ENCODE measurements at regions not wholly inside any gene's neighbourhood (a gene's known extent, or its start where the extent isn't known, plus 50 kb on each side); places are given as distances from the start of the nearest gene placed in this dataset.

- no peaks in the 10 kb centered on the region for H3K27me3 ChIP-seq
- H3K4me1 ChIP-seq, result no peaks in the 10 kb centered on the region
- H3K36me3 ChIP-seq, result no peaks in the 10 kb centered on the region
- DNase-seq (ENCODE audit: low spot score in 2 of 2), result no peak
- intact Hi-C loops (cut with DNase I), result no loop called here
- no peaks in the 10 kb centered on the region for H3K9me3 ChIP-seq
- TF ChIP-seq CTCF (IDR thresholded peaks at IDR 0.05), result no peak
- H3K27ac ChIP-seq, result no peak overlapping the region
- H3K4me3 ChIP-seq, result no peak overlapping the region
Measured at GRCh38 chr13:108527844-108528243, 101.6 kb upstream of the MYO16 start.

GRCh38 chr13:108528303-108528702 is 101.1 kb upstream of the MYO16 start:
- no peak for TF ChIP-seq CTCF (IDR thresholded peaks at IDR 0.05)
- no peak for DNase-seq (ENCODE audit: low spot score in 2 of 2)

GRCh38 chr13:108533842-108534241 is 95.6 kb upstream of the MYO16 start:
- H3K27ac ChIP-seq, result no peak overlapping the region
- H3K4me3 ChIP-seq, result no peak overlapping the region
- H3K27me3 ChIP-seq, result no peaks in the 10 kb centered on the region
- DNase-seq (ENCODE audit: low spot score in 2 of 2), result no peak
- no peaks in the 10 kb centered on the region for H3K36me3 ChIP-seq
- no peak for TF ChIP-seq CTCF (IDR thresholded peaks at IDR 0.05)
- intact Hi-C loops (cut with DNase I), result no loop called here
- H3K4me1 ChIP-seq, result no peaks in the 10 kb centered on the region
- no peaks in the 10 kb centered on the region for H3K9me3 ChIP-seq

More at GRCh38 chr13:108528303-108528702, 101.1 kb upstream of the MYO16 start:
- intact Hi-C loops (cut with DNase I), result no loop called here
- Histone ChIP-seq H3K27me3 (no peaks in the 10 kb centered on the region), H3K9me3 (no peaks in the 10 kb centered on the region), H3K36me3 (no peaks in the 10 kb centered on the region), H3K4me1 (no peaks in the 10 kb centered on the region), H3K4me3 (no peak overlapping the region), H3K27ac (no peak overlapping the region)

- Histone ChIP-seq H3K27me3 (no peaks in the 10 kb centered on the region), H3K4me1 (no peaks in the 10 kb centered on the region), H3K9me3 (no peaks in the 10 kb centered on the region), H3K27ac (no peak overlapping the region), H3K4me3 (no peak overlapping the region), H3K36me3 (no peaks in the 10 kb centered on the region)
- intact Hi-C loops (cut with DNase I), result no loop called here
- DNase-seq (ENCODE audit: low spot score in 2 of 2), result no peak
- TF ChIP-seq CTCF (IDR thresholded peaks at IDR 0.05), result no peak
Measured at GRCh38 chr13:108534728-108535127, 94.7 kb upstream of the MYO16 start.

GRCh38 chr13:108549934-108550333 is 79.5 kb upstream of the MYO16 start:
- DNase-seq (ENCODE audit: low spot score in 2 of 2), result no peak
- H3K4me3 ChIP-seq, result no peak overlapping the region
- H3K27ac ChIP-seq, result no peak overlapping the region
- no peaks in the 10 kb centered on the region for H3K4me1 ChIP-seq
- H3K27me3 ChIP-seq, result no peaks in the 10 kb centered on the region
- intact Hi-C loops (cut with DNase I), result no loop called here
- no peaks in the 10 kb centered on the region for H3K36me3 ChIP-seq
- TF ChIP-seq CTCF (IDR thresholded peaks at IDR 0.05), result no peak
- H3K9me3 ChIP-seq, result no peaks in the 10 kb centered on the region

- intact Hi-C loops (cut with DNase I), result no loop called here
- H3K9me3 ChIP-seq, result no peaks in the 10 kb centered on the region
- no peaks in the 10 kb centered on the region for H3K36me3 ChIP-seq
- no peak overlapping the region for H3K4me3 ChIP-seq
- no peak for TF ChIP-seq CTCF (IDR thresholded peaks at IDR 0.05)
- no peak overlapping the region for H3K27ac ChIP-seq
- no peaks in the 10 kb centered on the region for H3K4me1 ChIP-seq
- DNase-seq (ENCODE audit: low spot score in 2 of 2), result no peak
- no peaks in the 10 kb centered on the region for H3K27me3 ChIP-seq
Measured at GRCh38 chr13:108551674-108552073, 77.7 kb upstream of the MYO16 start.
